Renal cortical epithelial cell (primary cell): ENCODE measurements at regions not wholly inside any gene's neighbourhood (a gene's known extent, or its start where the extent isn't known, plus 50 kb on each side); places are given as distances from the start of the nearest gene placed in this dataset.

Source experiments
- DNase-seq: peaks from one replicate; pipeline ENCODE4 v3.0.0-alpha.2; 2011; ENCODE audit warnings: low read depth

- DNase-seq: no peak
These were observed 392.8 kb upstream of the CNR1 start for GRCh38 chr6:88558981-88559380.

DNA sequence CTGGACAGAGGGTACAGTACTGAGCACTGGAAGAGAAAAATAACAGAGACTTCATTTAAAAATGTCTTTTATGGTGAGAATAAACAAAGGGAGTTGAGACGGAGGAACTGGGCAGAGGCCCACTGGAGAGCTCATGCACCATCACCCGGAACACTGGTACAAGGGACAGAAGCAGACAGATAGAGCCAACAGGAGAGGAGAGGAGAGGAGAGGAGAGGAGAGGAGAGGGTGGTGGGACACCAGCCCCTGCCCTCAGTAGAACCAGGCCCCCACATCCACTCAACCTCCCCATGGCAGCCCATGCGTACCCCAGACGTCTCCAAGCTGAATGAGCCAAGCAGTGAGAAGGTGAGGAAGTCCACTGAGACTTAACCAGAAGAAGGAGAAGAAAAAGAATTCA lies 390.5 kb upstream of the CNR1 start:
- DNase-seq: no peak

GRCh38 chr6:88548891-88549505 lies 382.9 kb upstream of the CNR1 start:
- peak; percentile 87 for DNase-seq

DNA sequence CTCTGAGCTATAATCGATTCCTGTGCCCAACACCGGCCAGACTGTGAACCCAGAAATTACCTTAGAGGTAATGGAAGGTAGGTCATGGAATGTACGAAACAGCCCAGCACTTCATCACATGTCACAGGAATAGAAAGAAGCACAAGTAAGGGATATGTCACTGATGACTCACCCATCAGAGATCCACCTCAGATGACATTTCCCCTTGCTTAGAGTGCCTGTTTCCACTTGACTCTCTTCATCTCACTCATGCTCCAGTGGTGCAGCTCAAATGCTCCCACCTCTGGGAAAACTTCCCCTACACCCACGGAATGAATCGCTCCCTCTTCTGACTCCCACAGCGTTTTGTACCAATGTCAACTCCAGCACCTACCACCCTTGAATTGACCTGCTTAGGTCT lies 381.6 kb upstream of the CNR1 start:
- peak; percentile 83 for DNase-seq

- DNase-seq: no peak
These were observed 379.8 kb upstream of the CNR1 start for GRCh38 chr6:88545991-88546390.

GRCh38 chr6:88544986-88545612 lies 379.0 kb upstream of the CNR1 start:
- DNase-seq: no peak

GRCh38 chr6:88539295-88539764 lies 373.2 kb upstream of the CNR1 start:
- DNase-seq: peak; percentile 41

DNA sequence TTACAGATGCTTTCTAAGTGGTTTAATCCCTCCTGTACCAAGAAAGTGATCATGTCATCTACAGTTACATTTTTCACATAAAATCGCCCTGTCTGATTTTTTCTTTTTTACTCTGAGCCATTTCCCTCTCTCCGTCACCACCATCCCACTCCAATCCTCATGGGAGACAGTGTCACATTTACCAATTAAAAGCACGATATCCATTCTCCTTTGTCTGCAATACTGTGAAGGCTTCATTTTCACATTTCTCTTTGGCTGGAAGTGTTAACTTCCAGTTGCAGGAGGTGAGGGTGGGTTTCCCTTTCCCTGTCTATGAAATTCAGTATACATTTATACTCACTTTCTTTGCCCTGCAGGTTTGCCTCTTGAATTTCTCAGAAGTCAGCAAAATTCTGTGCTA lies 372.7 kb upstream of the CNR1 start:
- DNase-seq: no peak

- peak; percentile 32 for DNase-seq
These were observed 372.1 kb upstream of the CNR1 start for GRCh38 chr6:88538130-88538706.

DNA sequence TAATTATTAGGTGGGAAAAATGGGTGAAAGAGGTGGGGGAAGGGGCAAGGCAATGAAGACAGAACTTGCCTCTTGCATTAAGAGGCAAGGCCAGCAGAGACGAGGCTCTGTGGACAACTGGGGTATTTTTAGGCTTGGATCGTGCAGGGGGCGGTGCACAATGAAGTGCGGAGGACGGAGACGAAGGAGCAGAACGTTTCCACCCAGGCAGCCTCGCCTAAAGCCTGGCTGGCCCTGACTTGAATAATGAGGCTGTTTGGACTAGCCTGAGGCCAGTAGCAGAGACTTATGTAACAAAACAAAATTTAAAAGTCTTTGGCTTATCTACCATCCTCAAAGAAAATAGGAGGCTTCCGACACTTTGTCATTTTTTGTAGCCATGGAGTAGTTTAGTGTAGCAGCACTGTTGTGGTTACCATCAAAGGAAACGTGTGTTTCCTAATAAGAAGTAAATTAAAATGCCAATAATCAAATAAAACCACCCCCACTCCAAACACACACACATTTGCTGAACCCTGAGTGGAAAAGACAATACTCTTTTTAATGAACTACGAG lies 370.0 kb upstream of the CNR1 start:
- no peak for DNase-seq

DNA sequence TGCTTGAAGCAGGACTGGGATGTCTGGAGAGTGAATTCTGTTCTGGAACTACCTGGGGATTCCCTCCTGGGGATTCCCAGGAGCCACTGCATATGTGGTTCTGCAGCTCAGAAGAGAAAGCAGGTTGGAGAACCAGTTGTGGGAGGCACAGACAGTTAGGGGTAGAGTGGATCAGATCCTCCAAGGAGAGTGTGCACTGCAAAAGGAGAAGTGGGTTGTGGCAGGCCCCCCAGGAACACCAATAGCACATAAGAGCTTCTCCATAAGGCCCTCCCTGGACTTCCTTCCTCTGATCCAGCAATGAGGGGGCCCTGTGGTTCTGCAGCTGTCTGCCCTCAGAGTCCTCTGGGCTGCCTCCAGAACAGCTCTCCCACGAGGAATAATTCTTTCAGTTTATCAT lies 369.2 kb upstream of the CNR1 start:
- no peak for DNase-seq

DNA sequence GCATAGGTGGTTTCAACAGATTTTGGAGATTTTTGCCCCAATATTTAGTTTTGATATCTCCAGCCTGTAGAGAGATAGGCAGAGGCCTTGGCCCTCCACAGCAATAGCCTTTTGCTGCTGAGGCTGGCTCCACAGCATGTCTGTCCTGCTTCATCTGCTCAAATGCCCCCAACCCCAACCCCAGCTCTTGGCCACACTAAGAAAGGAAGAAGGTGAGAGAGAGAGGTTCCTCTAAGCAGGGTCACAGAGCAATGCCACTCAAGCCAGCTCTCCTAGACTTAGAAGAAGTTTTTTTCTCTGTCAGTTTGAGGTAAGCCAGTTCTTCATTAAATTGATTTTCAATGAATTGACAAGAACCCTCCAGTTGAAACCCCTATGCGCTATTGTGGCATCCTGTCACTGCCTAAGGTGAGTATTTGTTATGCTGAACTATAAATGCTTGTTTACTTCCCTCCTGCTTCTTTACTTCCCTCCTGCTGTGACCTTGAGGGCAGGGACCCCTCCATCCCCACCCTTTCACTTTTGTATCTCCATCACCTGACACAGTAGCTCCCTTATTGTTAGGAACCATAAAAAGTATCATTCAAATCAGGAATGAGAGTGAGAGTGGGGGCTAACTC lies 366.2 kb upstream of the CNR1 start:
- no peak for DNase-seq

- DNase-seq: no peak
These were observed 363.6 kb upstream of the CNR1 start for GRCh38 chr6:88529726-88530125.

DNA sequence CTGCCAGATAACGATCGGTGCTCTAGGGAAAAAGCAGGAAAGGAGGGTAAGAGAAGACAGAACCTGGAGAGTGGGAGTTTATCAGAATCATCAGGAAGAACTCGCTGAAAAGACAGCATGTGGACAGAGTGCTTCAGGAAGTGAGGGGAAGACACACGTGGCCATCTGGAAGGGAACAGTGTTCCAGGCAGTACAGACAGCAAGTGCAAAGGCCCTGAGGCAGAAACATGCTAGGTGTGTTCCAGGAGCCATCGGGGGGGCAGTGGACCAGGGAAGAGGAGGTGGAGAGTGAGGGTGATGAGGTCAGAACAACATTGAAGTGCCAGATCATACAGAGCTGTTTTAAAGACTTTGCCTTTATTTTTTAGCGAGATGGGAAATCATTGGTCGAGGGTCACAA lies 354.3 kb upstream of the CNR1 start:
- no peak for DNase-seq

- DNase-seq: no peak
These were observed 353.8 kb upstream of the CNR1 start for GRCh38 chr6:88520017-88520338.

GRCh38 chr6:88519301-88520016 lies 353.3 kb upstream of the CNR1 start:
- no peak for DNase-seq

- DNase-seq: peak; percentile 81
These were observed 351.6 kb upstream of the CNR1 start for GRCh38 chr6:88517737-88518136.

GRCh38 chr6:88513920-88514319 lies 347.8 kb upstream of the CNR1 start:
- DNase-seq: no peak

DNA sequence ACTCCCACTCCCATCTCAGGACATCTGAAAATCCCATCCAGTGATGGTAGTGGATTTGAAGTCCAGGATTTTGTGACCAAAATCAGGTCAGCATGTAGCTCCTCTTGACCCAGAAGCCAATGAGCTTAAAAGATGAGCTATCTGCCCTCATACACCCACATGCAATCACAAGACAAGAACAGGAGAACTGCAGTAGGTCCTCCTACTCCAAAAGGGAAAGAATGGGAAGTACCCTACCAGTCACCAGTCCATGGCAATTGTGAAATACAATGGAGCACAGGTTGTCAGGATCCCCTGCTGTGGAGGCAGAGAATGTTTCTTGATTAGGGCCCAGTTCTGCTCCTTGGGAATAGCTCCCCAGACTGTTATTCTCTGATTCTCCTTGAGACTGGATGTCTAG lies 347.3 kb upstream of the CNR1 start:
- DNase-seq: no peak

GRCh38 chr6:88512951-88513350 lies 346.8 kb upstream of the CNR1 start:
- peak; percentile 59 for DNase-seq

DNA sequence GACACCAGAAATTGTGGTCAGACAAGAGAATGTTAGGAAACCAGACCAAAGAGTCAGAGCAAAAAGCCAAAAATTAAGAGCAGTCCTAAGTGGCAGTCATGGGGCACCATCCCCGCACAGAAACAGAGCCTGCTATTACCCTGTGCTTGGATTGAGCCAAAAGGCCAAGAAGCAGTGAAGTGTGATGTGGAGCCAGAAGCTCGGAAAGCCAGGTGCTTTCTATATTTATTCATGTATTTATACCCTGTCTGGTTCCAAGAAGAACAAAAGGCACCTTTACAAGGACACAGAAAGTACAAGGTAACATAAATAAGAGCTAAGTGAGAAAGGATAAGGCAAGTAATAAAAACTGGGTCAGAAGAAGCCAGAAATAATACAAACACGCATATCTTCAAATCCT lies 336.2 kb upstream of the CNR1 start:
- DNase-seq: no peak
